ENCODE measurements at regions not wholly inside any gene's neighbourhood (a gene's known extent, or its start where the extent isn't known, plus 50 kb on each side); places are given as distances from the start of the nearest gene placed in this dataset.

GRCh38 chr3:79928687-79929408, 161.1 kb upstream of the ROBO1 start:
- TF ChIP-seq CTCF (IDR thresholded peaks at IDR 0.05) (no peak), POLR2A (IDR thresholded peaks at IDR 0.05) (no peak)
